Nephron progenitor cell (in vitro differentiated cells): ENCODE measurements at regions not wholly inside any gene's neighbourhood (a gene's known extent, or its start where the extent isn't known, plus 50 kb on each side); places are given as distances from the start of the nearest gene placed in this dataset.
"Not testable (repeated sequence)": the region's sequence is repeated elsewhere in the genome, so short reads cannot be mapped to it uniquely, and the experiment has no call there.

Experiments used
- DNase-seq: peaks from one replicate; pipeline ENCODE4 v3.0.0; 2021
- H3K27ac Mint-ChIP-seq: 2 replicates; pipeline ENCODE4 v1.8.0; 2021; ENCODE audit warnings: mild to moderate bottlenecking, moderate library complexity, mixed read lengths
- H3K27me3 Mint-ChIP-seq: 2 replicates; pipeline ENCODE4 v1.8.0; 2021; ENCODE audit warnings: mild to moderate bottlenecking, low read depth, mixed read lengths; ENCODE audit not compliant: poor library complexity
- H3K36me3 Mint-ChIP-seq: 2 replicates; pipeline ENCODE4 v1.8.0; 2021; ENCODE audit warnings: low read depth, mixed read lengths
- H3K4me1 Mint-ChIP-seq: 2 replicates; pipeline ENCODE4 v1.8.0; 2021; ENCODE audit warnings: mixed read lengths
- H3K4me3 Mint-ChIP-seq: 2 replicates; pipeline ENCODE4 v1.8.0; 2021; ENCODE audit warnings: mild to moderate bottlenecking, moderate library complexity, mixed read lengths
- H3K9me3 Mint-ChIP-seq: 2 replicates; pipeline ENCODE4 v1.8.0; 2021; ENCODE audit warnings: mild to moderate bottlenecking, moderate library complexity, mixed read lengths
- CTCF ChIP-seq: fragments of 200-600 bp; sonication (generic); IDR thresholded peaks from 2 replicates; pipeline ENCODE4 v1.5.0; 2021; ENCODE audit warnings: antibody characterized with exemption

GRCh38 chr5:44178414-44178813 is 210.8 kb downstream of the FGF10 start:
- H3K27ac Mint-ChIP-seq: no peak overlapping the region
- H3K9me3 Mint-ChIP-seq: peaks cover 20% of the 10 kb centered on the region
- no peak overlapping the region for H3K4me3 Mint-ChIP-seq
- no peaks in the 10 kb centered on the region for H3K27me3 Mint-ChIP-seq
- TF ChIP-seq CTCF: no peak
- no peak for DNase-seq
- H3K4me1 Mint-ChIP-seq: no peaks in the 10 kb centered on the region
- no peaks in the 10 kb centered on the region for H3K36me3 Mint-ChIP-seq

GRCh38 chr5:44167540-44167939 is 221.7 kb downstream of the FGF10 start:
- Mint-ChIP-seq H3K4me1 (no peaks in the 10 kb centered on the region), H3K27me3 (peaks cover 3% of the 10 kb centered on the region), H3K4me3 (no peak overlapping the region)

GRCh38 chr5:44160369-44160768 is 228.9 kb downstream of the FGF10 start:
- Mint-ChIP-seq H3K9me3 (peaks cover 21% of the 10 kb centered on the region), H3K4me3 (no peak overlapping the region), H3K36me3 (no peaks in the 10 kb centered on the region), H3K27me3 (no peaks in the 10 kb centered on the region), H3K4me1 (no peaks in the 10 kb centered on the region), H3K27ac (no peak overlapping the region)
- no peak for TF ChIP-seq CTCF
- DNase-seq: no peak

More at GRCh38 chr5:44167540-44167939, 221.7 kb downstream of the FGF10 start:
- Mint-ChIP-seq H3K9me3 (peaks cover 14% of the 10 kb centered on the region), H3K36me3 (no peaks in the 10 kb centered on the region), H3K27ac (no peak overlapping the region)
- TF ChIP-seq CTCF: no peak
- no peak for DNase-seq

GRCh38 chr5:44150075-44150723 is 239.0 kb downstream of the FGF10 start:
- no peak for TF ChIP-seq CTCF
- no peak for DNase-seq
- Mint-ChIP-seq H3K27ac (no peak overlapping the region), H3K9me3 (peaks cover 10% of the 10 kb centered on the region), H3K4me3 (no peak overlapping the region), H3K4me1 (no peaks in the 10 kb centered on the region), H3K27me3 (peaks cover 2% of the 10 kb centered on the region), H3K36me3 (no peaks in the 10 kb centered on the region)

GRCh38 chr5:44117947-44118346 is 271.3 kb downstream of the FGF10 start:
- DNase-seq, H3K4me3 Mint-ChIP-seq: not testable (repeated sequence)

GRCh38 chr5:44108232-44108631 is 281.0 kb downstream of the FGF10 start:
- H3K9me3 Mint-ChIP-seq: peaks cover 59% of the 10 kb centered on the region
- not testable (repeated sequence) for H3K27me3 Mint-ChIP-seq, H3K4me1 Mint-ChIP-seq, H3K4me3 Mint-ChIP-seq, H3K36me3 Mint-ChIP-seq, H3K27ac Mint-ChIP-seq
- peak; percentile 8 for DNase-seq

More at GRCh38 chr5:44117947-44118346, 271.3 kb downstream of the FGF10 start:
- H3K27ac Mint-ChIP-seq, H3K36me3 Mint-ChIP-seq, H3K9me3 Mint-ChIP-seq, H3K27me3 Mint-ChIP-seq, H3K4me1 Mint-ChIP-seq: not testable (repeated sequence)

- no peak for DNase-seq
- Mint-ChIP-seq H3K27ac (no peak overlapping the region), H3K4me3 (no peak overlapping the region), H3K27me3 (peaks cover 3% of the 10 kb centered on the region), H3K4me1 (no peaks in the 10 kb centered on the region), H3K36me3 (no peaks in the 10 kb centered on the region), H3K9me3 (peaks cover 5% of the 10 kb centered on the region)
- TF ChIP-seq CTCF: no peak
Observed at GRCh38 chr5:44099643-44100042, 289.6 kb downstream of the FGF10 start.
